NOMO-1 treated with DMSO at 0.1 percent for 48 hours (cell line): ENCODE measurements at regions not wholly inside any gene's neighbourhood (a gene's known extent, or its start where the extent isn't known, plus 50 kb on each side); places are given as distances from the start of the nearest gene placed in this dataset.

Experiments used
- DNase-seq: peaks from one replicate; lab custom pipeline; 2025; ENCODE audit not compliant: unreplicated experiment; lab: John Stamatoyannopoulos, UW

DNA sequence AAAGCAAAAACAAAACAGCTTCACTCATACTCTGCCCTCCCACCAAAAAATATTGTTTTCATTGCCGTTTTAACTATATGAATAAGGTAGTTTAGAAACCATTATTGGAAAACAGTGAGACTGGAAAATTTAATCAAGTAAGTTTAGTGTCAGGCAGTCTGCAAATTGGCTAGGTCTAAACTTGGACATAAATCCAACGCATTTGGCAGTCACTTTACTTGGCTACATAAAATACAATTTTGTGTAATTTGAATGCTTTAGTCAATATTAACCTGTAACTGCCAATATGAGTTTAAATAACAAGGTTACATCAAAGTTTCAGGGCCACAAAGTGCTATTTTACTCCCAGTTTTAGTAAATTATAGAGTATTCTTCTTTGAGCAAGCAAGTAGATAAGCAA is 202.3 kb upstream of the SLC38A2 start:
- DNase-seq, result no peak

DNA sequence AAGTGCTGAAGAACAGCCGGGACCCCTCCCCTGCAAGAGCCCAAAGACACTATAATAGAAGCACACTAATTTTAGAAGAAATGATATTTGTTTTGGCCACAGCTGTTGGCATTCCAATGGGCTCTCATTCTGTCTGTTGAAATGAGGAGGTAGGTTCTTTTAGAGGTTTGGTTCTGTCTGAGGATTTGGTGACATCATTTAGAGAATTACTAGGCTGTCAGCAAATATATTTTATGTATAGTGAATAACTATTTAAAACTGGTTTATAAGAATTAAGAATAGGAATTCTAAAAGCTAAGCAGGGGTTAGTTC is 200.7 kb upstream of the SLC38A2 start:
- DNase-seq, result no peak

DNA sequence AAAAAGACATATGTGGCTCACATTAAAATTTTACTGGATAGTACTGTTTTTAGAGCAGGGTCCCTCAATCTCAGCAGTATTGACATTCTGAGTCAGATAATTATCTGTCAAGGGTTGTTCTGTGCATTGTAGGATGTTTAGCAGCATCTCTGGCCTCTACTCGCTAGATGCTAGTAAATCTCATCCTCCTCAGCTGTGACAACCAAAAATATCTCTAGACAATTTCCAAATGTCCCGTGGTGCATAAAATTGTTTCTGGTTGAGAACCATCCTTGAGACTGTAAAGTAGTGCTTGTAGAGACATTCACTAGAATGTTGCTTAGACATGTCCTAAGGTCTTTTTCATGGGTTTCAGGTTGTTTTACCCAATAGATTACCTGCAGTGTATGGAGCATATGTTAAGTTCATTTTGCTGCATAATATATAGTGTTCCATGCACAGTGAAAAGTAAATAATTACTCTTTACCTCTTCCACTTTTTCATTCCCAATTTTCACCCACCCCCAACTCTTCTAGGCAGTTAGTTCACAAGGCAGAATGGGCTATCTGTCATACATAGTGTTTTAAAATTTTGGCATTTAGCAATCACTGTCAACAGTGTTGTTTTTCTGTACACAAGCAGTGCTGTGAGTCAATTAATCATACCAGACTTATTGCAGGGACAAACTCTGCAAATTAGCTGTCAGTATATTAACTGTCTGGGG is 200.2 kb upstream of the SLC38A2 start:
- no peak for DNase-seq

DNA sequence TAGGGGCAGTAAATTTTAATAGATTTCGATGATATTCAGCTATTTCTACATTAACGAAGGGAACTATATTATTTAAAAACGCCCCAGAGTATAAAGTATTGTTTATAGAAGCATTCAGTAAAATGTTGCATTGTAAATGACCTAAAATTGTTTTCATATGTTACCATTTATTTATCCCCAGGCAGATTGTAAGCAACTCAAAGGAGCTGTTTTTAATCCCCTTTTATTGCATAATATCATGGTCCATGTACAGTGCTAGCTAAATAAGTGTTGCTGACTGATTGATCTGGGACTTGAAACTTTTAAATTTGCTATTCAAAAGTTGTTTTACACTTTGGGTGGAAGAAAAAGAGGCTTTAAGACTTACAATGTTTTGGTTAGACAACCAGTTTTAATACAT is 199.0 kb upstream of the SLC38A2 start:
- no peak for DNase-seq

DNA sequence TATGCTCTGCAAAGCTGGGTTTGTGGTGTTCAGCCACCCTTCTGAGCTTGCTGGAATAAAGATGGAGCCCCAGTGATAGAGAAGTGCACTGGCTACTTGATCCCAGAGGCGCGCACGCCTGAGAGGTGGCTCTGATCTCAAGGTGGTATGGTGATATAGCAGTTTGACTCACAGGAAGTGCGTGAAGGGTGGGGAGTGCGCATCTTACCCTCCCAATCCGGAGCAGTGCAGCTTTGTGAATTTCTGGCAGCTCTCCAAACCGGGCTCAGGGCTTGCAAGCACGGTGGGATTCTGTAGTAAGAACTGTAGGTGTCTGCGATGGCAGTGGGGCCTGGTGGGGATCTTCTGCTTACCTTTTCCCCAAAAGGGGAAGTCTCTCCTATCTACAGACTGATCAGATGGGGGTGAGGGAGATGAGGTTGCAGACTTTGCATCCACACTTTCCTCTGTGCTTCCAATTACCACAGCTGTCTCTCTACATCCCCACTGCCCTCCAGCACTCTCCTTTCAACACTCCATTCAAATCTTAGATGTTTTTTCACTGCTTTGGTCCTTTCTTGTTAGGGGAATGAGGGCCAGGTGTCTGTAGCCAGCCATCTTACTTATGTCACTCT is 197.4 kb upstream of the SLC38A2 start:
- no peak for DNase-seq

DNA sequence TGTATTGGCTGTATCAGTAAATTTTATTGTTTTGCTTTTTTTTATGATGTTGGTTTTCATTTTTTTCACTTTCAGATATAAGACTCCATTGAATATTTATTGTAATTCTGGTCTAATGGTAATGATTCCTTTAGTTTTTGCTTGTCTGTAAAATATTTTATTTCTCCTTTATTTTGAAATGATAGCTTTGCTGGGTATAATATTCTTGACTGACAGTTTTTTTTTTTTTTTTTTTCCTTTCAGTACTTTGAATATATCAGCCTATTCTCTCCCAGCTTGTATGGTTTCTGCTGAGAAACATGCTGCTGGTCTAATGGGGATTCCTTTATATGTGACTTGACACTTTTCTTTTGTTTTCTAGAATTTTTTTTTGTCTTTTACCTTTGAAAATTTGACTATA is 195.1 kb upstream of the SLC38A2 start:
- no peak for DNase-seq

DNA sequence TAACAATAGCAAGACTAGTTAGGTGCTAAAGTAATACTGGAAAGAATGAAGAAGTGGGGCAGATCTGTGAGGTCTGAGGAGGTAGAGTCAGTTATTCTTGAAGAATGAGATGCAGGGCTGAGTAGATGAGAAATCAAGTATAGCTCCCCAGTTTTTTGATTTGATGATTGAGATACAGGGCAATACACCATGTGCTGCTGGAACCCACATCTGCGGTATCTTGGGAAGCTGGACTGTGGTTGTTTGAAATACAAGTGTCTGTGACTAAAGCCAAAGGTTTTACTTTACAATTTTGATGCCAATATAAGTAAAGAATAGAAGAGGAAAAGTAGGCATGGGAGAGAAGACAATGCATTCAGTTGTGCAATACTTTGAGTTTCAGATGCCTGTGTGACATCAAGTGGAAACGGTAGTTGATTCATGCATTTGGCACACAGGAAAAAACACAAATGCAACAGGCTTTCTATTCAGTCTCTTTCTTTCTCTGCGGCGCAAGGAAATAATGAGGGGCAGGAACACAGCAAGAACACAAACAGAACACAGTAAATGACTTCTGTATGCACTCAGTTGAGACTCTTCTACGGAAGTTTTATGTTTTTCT is 190.2 kb upstream of the SLC38A2 start:
- DNase-seq, result peak; percentile 40

DNA sequence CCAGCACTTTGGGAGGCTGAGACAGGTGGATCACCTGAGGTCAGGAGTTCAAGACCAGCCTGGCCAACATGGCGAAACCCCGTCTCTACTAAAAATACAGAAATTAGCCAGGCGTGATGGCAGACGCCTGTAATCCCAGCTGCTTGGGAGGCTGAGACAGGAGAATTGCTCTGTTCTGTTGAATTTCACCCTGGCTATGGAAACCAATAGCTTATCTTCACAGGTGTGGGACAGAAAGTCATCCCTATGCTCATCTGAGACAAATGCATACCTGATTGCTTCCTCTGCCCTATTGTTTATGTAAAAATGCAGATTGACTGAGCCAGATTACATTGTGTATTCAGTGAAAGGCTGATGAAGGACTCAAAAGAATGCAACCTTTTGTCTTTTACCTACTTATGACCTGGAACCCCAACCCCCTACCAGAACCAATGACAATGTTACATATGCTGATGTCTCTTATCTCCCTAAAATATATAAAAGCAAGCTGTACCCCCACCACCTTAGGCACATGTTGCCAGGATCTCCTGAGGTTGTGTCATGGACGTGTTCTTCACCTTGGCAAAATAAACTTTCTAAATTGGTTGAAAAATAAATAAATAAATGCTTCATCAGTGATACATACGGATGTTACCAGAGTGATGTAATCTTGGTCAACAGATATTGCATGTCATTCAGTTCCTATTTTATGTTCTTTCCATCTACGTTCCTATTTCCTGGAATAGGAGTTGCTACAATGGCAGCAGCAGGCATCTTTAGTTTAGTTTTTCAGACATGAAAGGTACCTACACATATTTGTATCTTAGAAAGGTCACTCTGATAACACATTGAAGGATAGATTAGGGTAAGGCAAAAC is 189.4 kb upstream of the SLC38A2 start:
- peak; percentile 23 for DNase-seq

DNA sequence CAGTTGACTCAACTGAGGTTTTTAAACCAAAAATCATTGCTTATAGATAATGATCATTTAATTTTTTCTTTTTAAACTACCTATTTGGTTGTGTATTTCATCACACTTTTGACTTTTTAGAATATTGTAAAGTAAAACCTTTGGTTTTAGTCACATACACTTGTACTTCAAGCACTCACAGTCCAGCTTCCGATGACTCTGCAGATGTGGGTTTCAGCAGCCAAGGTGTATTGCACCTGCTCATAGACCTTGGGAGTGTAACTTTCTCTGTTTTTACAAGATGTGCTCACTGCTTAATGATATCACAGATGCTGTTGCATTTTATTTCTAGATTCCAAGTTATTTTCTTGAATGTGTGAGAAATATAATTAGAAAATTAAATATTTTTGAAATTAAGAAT is 188.3 kb upstream of the SLC38A2 start:
- no peak for DNase-seq

DNA sequence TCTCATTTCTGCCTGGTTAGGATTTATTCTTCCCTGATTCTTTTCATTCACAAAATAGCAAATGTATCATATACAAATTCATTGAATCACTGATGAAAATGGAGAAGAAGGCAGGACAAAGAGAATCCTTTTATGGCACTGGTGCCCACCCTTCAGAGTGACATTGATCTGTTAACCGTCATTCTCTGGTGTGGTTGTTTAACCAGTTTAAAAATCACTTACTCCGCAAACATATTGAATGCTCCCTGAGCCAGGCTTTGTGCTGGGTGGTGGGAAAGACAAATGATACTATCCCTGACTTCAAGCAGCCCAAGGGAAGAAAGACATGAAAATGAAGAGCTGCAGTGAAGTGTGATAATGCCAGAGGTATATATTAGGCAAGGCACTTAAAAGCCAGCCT is 187.5 kb upstream of the SLC38A2 start:
- DNase-seq, result no peak

DNA sequence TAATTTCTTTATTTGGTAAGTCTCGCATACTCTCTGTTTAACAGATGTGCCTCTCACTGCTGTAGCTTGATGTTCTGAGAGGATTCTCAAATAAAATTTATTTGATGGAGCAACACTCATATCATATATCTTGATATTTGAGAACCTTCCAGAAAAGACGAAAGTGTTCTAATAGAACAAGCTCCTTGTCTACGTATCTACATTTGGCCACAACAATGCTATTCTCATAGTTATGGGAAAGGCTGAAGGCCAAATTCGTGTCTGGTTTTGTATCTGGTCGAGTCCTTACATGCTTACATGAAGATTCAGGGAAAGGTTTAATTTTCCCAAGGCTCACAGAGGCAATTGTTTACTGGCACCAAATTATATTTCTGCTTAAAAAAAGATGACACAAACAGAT is 186.7 kb upstream of the SLC38A2 start:
- no peak for DNase-seq

DNA sequence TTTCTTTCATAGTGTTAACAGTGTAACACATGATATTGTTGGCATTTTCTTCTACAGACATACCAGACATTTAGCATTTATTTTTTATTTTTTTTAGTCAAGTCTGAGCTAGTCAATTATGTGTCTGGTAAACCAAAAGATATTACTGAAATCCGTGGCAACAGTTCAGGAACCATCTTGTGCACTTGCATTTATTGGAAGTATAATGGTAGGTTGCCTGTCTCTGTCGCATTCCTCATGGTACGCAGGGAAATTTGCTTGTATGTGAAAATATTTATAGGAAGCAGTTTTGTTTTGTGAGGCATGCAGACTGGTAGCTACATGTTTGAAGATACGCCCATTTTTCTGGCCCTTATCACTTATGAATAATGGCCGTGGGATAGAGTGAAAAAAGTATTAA is 186.1 kb upstream of the SLC38A2 start:
- DNase-seq, result no peak

DNA sequence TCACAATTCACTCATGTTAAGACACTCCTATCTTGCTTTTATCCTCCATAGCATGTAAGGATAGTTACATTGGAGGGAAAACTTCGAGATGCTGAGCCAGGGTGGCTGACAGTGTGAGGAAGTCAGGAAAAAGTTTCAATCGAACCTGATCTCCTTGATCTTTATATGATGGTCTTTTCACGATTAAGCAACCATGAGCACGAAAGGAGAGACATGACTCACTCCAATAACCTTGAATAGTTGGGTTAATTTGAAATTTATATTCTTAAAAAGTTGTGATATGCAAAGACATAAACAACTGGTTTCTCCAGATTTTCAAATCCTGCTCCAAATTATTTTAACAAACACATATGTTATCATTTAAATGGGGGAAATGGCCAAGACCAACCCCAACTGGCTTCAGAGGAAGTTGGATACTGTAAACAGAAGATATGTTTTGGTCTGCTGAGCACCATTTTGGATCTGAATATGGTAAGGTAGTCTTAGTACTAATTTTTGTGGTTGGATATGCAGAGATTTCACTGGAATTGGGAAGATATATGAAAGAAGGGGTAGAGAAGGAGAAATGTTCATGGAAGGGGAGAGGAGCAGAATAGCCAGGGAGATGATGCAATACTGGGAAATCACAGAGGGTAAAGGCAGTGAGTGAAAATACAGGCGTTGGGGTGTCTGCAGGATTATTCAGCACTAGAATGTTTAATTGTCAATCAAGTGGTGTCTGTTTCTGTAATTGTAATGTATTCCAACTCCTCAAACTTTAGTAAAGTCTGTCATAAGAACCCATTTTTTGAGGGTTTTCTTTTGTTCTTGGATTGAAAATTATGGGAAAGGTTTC is 185.2 kb upstream of the SLC38A2 start:
- DNase-seq, result no peak

DNA sequence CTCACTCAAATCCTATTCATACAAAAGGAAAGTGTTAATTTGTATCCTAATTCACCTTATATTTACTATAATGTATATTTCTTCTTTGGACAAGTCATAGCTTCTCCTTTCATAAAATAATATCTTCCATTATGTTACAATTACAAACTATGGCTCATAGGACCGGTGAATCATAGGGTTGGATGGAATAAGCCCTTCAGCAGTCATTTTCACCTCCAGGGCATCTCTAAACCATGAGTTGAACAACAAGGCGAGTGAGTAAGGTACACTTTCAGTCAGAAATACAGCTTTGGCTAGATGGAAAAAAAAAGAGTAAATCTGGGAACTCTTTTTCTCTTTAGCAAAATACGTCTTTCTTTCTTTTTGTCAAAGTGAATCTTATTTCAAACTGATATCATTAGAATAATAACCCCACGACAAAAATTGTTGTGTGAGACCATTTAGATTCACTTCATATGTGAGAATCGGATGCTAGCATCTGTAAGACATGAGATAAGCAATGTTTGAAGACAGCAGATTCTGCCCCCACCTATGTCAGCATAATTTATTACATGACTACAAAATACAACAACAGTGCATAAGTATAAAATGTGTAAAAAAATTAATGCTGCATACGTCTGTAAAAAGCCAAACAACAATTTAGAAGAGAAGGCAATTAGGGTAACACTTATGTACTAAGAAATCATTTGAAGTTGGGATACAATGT is 184.4 kb upstream of the SLC38A2 start:
- DNase-seq, result no peak

DNA sequence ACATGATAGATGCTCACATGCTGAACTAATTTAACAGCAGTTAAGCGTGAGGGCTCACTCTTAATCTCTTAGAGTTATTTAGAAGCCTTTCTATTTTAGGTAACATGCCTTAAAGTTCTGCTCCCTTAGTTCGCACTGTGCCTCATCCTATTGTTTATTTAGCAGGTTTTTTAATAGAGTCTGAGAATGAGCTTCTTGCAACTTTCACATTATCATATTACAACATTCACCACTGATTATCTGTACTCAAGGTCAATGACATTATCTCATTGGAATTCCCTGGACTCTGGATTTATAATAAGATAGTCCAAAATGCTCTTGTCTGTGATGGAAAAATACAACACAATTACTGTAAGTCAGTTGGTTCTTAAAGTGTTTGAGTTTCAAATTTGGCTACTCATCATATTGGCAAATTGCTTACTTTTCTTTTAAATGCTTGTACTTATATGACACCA is 183.6 kb upstream of the SLC38A2 start:
- DNase-seq, result no peak

DNA sequence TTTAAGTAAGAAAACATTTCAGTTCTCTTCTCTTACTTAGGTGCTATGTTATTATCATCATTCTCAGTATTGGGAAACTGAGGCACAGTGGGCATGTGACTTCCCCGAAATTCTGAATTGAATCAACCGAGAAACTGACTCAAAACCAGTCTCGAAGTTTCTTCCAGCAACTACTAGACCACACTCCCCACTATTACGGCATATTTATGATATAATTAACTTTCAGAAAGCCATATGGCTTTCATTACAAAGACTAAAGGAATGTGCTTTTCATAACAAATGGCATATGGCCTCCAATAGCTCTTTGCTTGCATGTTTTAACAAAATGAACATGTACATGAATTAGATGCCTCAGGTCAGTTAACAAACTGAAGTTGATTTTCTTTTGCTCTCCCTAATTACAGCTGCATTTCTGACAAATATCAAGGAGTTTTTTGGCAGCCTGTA is 182.9 kb upstream of the SLC38A2 start:
- no peak for DNase-seq

DNA sequence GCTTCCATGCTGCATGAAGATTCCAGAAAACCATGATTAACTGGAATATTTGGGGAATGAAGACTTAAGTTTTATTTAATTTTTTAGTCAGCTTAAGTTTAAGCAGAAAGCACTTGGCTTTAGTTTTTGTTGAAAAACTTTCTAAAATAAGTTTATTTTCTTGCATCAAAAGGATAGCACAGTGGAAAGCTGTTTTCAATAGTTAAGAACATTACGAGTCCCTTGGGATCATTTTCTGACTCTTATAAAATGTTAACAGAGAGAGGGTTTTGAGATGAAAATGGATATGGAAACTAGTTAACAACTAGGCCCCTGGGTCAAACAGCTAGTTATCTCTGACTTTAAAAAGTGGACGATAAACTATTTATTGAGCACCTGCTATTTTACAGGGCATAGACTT is 181.9 kb upstream of the SLC38A2 start:
- no peak for DNase-seq

DNA sequence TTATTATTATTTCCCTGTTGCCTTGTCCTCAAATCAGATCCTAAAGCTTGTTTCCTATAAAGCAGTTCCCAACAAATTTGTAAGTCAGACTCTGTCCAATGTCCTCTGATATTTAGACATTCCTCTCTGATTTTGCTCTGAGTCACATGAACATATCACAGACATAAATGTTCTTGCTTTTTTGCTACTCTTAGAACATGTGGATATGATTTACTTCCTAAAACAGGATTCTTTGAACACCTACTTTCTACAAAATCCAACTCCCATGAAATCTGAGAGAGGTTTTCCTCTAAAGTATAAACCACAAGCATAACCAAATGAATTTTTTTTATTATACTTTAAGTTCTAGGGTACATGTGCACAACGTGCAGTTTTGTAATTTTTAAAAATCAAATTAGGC is 181.3 kb upstream of the SLC38A2 start:
- no peak for DNase-seq

DNA sequence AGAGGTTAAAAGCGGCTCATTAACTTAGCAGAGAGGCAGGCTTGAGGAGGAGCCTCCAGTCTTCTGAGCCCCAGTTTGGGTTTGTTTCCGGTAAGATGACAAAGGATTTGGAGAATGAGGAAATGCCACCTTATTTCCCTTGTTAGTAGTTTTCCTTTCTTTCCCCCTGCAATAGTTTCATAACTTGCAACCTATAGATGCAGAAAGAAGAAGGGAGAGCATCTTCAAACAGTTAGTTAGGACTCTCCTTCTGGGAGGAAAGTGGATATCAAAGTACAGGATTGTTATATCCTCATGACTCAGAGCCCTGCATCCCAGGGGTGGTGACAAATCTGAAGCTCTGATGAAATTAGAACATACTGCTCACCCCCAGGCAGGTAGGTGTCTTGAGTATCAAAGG is 180.7 kb upstream of the SLC38A2 start:
- no peak for DNase-seq

DNA sequence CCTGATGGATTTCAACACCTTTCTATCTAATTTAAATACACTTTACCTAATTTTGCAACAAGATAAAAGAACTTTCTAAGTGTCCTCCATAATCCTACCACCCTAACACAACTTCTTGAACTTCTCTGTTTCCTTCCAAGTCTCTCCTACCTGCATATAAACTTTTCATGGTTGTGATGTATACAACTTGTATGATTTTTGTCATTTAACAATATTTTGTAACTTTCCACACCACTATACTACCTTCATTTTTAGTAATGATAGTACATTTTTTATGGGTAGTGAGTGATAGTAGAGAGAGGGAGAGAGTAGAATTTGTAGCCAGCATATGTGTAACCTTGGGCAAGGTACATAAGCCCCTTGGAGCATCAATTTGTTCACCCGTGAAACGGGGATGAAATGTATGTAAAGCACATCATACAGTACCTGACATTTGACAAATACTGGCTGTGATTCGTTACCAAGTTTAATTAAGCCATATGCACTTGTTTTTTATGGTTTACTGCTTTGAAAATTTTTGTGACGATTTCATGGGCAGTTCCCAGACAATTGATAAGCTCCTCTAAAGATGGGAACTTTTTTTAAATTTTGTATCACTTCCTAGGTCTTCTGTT is 177.8 kb upstream of the SLC38A2 start:
- DNase-seq, result no peak
